ENCODE measurements at regions not wholly inside any gene's neighbourhood (a gene's known extent, or its start where the extent isn't known, plus 50 kb on each side); places are given as distances from the start of the nearest gene placed in this dataset.

GRCh38 chr2:3112131-3112530 lies 265.5 kb downstream of the EIPR1 start:
- no peak for ATAC-seq
- Histone ChIP-seq H3K4me3 (no peak overlapping the region), H3K27ac (no peak overlapping the region), H3K27me3 (no peaks in the 10 kb centered on the region), H3K36me3 (no peaks in the 10 kb centered on the region), H3K9me3 (no peaks in the 10 kb centered on the region), H3K4me1 (no peaks in the 10 kb centered on the region)
- intact Hi-C loops (cut with DNase I), result no loop called here
- no peak for DNase-seq
- no peak for TF ChIP-seq POLR2A (IDR thresholded peaks at IDR 0.05)
- no peak for TF ChIP-seq CTCF (IDR thresholded peaks at IDR 0.05)
- WGBS (ENCODE audit: insufficient coverage, low coverage, low lambda C conversion rate, missing lambda C conversion rate), result 38% methylated on average over 2 of the region's 6 CpGs

GRCh38 chr2:3110994-3111666 lies 266.5 kb downstream of the EIPR1 start:
- no peaks in the 10 kb centered on the region for H3K27me3 ChIP-seq
- ATAC-seq, result no peak
- DNase-seq, result no peak
- no peaks in the 10 kb centered on the region for H3K9me3 ChIP-seq
- no peak overlapping the region for H3K4me3 ChIP-seq
- TF ChIP-seq CTCF (IDR thresholded peaks at IDR 0.05) (no peak), POLR2A (IDR thresholded peaks at IDR 0.05) (no peak)
- H3K36me3 ChIP-seq, result no peaks in the 10 kb centered on the region
- WGBS (ENCODE audit: insufficient coverage, low coverage, low lambda C conversion rate, missing lambda C conversion rate), result 93% methylated on average over 4 of the region's 7 CpGs
- no peak overlapping the region for H3K27ac ChIP-seq
- no peaks in the 10 kb centered on the region for H3K4me1 ChIP-seq
- intact Hi-C loops (cut with DNase I), result no loop called here

DNA sequence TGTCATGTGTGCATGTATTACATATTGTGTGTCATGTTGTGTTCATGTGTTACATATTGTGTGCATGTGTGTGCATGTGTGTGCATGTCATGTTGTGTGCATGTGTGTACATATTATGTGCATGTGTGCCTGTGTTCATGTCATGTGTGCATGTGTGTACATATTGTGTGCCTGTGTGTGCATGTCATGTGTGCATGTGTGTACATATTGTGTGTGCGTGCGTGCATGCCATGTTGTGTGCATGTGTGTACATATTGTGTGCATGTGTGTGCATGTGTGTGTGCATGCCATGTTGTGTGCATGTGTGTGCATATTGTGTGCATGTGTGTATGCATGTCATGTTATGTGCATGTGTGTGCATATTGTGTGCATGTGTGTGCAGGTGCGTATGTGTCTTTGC lies 267.1 kb downstream of the EIPR1 start:
- Histone ChIP-seq H3K4me3 (no peak overlapping the region), H3K36me3 (no peaks in the 10 kb centered on the region), H3K27me3 (no peaks in the 10 kb centered on the region), H3K4me1 (no peaks in the 10 kb centered on the region), H3K9me3 (no peaks in the 10 kb centered on the region), H3K27ac (no peak overlapping the region)
- intact Hi-C loops (cut with DNase I), result no loop called here
- DNase-seq (no peak), ATAC-seq (no peak)
- TF ChIP-seq POLR2A (IDR thresholded peaks at IDR 0.05) (no peak), CTCF (IDR thresholded peaks at IDR 0.05) (no peak)
- 78% methylated on average over 1 of the region's 3 CpGs for WGBS (ENCODE audit: insufficient coverage, low coverage, low lambda C conversion rate, missing lambda C conversion rate)

DNA sequence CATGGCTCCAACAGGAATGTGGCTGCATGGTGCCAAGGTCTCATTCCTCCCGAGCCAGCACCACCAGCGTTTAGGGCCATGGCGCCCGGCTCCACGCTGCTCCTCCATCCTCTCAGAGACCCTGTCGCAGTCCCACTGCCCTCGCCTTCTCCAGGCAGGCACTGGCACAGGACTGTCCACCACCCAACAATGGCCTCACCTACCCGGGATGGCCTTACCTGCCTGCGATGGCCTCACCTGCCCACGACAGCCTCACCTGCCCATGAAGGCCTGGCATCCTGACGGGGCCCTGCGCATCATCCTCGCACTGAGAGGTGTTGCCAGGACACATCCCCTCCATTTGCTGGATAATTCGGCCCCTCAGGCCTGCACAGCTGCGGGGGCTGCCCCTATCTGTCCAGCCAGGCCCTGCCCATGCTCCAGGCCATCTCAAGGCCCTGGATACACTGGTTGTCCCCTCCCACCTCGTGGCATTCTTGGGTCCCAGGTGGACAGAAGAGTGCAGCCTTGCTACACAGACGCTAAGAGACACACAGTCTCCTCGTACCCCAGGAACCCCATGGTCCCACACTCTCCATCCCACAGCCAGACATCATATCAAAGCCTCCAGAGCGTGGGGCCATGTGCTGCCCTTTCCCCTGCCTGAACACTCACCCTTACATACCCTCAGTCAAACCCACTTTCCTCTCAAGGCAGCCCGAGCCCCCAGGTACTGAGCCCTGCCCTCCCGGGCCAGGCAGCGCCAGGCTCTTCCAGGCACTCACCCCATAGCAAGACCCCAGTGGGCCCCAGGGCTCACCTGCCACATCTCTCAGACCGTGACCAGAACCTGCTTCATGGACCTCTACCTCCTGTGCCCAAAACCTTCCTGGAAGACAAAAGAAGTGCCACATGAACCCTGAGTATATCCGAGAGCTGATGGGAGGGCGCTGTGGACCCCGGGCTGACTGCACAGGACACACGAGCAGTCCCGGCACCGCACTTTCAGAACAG lies 268.6 kb downstream of the EIPR1 start:
- 95% methylated on average over 12 of the region's 29 CpGs for WGBS (ENCODE audit: insufficient coverage, low coverage, low lambda C conversion rate, missing lambda C conversion rate)
- Histone ChIP-seq H3K4me3 (no peak overlapping the region), H3K27me3 (no peaks in the 10 kb centered on the region), H3K9me3 (no peaks in the 10 kb centered on the region), H3K36me3 (no peaks in the 10 kb centered on the region), H3K4me1 (no peaks in the 10 kb centered on the region), H3K27ac (no peak overlapping the region)
- DNase-seq (no peak), ATAC-seq (no peak)
- TF ChIP-seq CTCF (IDR thresholded peaks at IDR 0.05) (no peak), POLR2A (IDR thresholded peaks at IDR 0.05) (no peak)
- intact Hi-C loops (cut with DNase I), result no loop called here

All from right lobe of liver (tissue), 6 donors.